ENCODE measurements at regions not wholly inside any gene's neighbourhood (a gene's known extent, or its start where the extent isn't known, plus 50 kb on each side); places are given as distances from the start of the nearest gene placed in this dataset.
"Not testable (repeated sequence)": the region's sequence is repeated elsewhere in the genome, so short reads cannot be mapped to it uniquely, and the experiment has no call there.

- DNase-seq (ENCODE audit: low spot score): no peak
- TF ChIP-seq CTCF (IDR thresholded peaks at IDR 0.05): no peak
- ATAC-seq (ENCODE audit: low FRiP score): no peak
Measured at GRCh38 chr2:220811952-220812570, 760.0 kb downstream of the EPHA4 start.

GRCh38 chr2:220814441-220814840 lies 757.7 kb downstream of the EPHA4 start:
- DNase-seq (ENCODE audit: low spot score) (no peak), ATAC-seq (ENCODE audit: low FRiP score) (no peak)
- no peak for TF ChIP-seq CTCF (IDR thresholded peaks at IDR 0.05)

- no peak for DNase-seq (ENCODE audit: low spot score)
- no peak for TF ChIP-seq CTCF (IDR thresholded peaks at IDR 0.05)
- no peak for ATAC-seq (ENCODE audit: low FRiP score)
Measured at GRCh38 chr2:220815698-220816097, 756.4 kb downstream of the EPHA4 start.

GRCh38 chr2:220821683-220822082 lies 750.4 kb downstream of the EPHA4 start:
- ATAC-seq (ENCODE audit: low FRiP score): no peak
- no peak for DNase-seq (ENCODE audit: low spot score)
- TF ChIP-seq CTCF (IDR thresholded peaks at IDR 0.05): no peak

- not testable (repeated sequence) for DNase-seq (ENCODE audit: low spot score); ATAC-seq (ENCODE audit: low FRiP score)
Measured at GRCh38 chr2:220823590-220823989, 748.5 kb downstream of the EPHA4 start.

- TF ChIP-seq CTCF (IDR thresholded peaks at IDR 0.05): no peak
- DNase-seq (ENCODE audit: low spot score) (no peak), ATAC-seq (ENCODE audit: low FRiP score) (no peak)
Measured at GRCh38 chr2:220833446-220833845, 738.7 kb downstream of the EPHA4 start.

GRCh38 chr2:220835583-220835982 lies 736.5 kb downstream of the EPHA4 start:
- DNase-seq (ENCODE audit: low spot score): no peak
- no peak for TF ChIP-seq CTCF (IDR thresholded peaks at IDR 0.05)
- no peak for ATAC-seq (ENCODE audit: low FRiP score)

GRCh38 chr2:220837226-220837625 lies 734.9 kb downstream of the EPHA4 start:
- DNase-seq (ENCODE audit: low spot score): no peak
- no peak for TF ChIP-seq CTCF (IDR thresholded peaks at IDR 0.05)
- no peak for ATAC-seq (ENCODE audit: low FRiP score)

All from omental fat pad (tissue), 3 donors.